HG03135 (cell line): ENCODE measurements at regions not wholly inside any gene's neighbourhood (a gene's known extent, or its start where the extent isn't known, plus 50 kb on each side); places are given as distances from the start of the nearest gene placed in this dataset.
"Not testable (repeated sequence)": the region's sequence is repeated elsewhere in the genome, so short reads cannot be mapped to it uniquely, and the experiment has no call there.

ENCODE experiments used
- ATAC-seq: cut with Tn5 transposase; IDR thresholded peaks from one replicate; pipeline ENCODE4 v1.9.1; 2021; ENCODE audit warnings: mild to moderate bottlenecking, moderate library complexity; ENCODE audit not compliant: unreplicated experiment

- not testable (repeated sequence) for ATAC-seq
Measured at GRCh38 chr9:91021656-91022055, 220.0 kb downstream of the SYK start.

DNA sequence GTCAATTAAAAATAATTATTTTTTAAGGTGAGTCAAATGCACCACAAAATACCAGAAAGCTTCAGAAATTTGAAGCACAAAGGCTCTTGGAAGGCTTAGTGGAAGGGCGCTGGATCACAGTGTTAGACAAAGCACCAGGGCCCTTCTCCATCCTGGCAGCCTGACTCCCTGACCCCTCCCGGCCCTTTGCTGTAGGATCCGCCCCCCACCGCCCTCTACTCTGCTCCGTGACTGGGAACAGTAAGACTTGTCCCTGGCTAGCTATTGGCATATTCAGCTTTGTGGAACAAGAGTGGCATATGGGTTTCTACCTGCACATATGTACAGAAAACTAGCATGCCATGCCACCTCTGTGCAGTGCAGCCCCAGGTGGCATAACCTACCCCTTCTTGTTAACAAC lies 222.1 kb downstream of the SYK start:
- ATAC-seq, result no peak

DNA sequence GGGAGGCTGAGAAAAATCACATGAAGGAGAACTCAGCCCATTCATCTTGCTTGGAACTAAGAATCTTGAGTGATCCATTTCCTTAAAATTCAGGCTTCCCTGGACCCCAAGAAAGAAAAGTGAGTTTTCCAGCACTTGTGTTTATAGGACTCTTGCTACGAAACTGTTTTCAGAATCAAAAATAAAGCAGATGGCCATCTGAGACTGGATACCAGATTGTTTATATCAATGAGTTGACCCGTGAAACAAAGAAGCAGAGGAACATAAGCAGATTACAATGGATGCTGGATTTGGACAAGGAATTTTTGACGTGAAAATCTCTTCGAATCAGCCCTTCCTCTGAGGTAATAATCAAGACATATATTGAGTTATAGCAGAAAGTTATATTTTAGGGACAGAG lies 223.2 kb downstream of the SYK start:
- no peak for ATAC-seq

- no peak for ATAC-seq
Measured at GRCh38 chr9:91025856-91026255, 224.2 kb downstream of the SYK start.

DNA sequence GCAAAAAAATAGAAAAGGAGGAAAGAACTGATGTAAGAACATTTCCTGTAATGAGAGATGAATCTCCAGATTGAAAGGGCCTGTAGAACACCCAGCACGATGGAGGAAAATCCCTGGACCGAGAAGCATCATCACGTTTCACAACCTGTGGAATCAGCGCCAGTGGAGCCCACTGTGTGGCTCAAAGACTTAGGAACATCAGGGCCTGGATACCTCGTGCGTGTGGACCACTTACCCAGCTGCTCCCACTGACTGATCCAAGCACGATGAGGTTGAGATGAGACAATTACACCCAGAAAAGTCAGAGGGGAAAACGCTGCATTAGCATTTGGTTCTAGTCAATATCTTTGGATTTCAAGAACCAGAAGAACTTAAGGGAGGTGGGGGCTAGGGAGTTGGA lies 224.6 kb downstream of the SYK start:
- ATAC-seq, result no peak

GRCh38 chr9:91027005-91027404 lies 225.4 kb downstream of the SYK start:
- ATAC-seq, result no peak

- no peak for ATAC-seq
Measured at GRCh38 chr9:91028166-91028827, 226.7 kb downstream of the SYK start.

DNA sequence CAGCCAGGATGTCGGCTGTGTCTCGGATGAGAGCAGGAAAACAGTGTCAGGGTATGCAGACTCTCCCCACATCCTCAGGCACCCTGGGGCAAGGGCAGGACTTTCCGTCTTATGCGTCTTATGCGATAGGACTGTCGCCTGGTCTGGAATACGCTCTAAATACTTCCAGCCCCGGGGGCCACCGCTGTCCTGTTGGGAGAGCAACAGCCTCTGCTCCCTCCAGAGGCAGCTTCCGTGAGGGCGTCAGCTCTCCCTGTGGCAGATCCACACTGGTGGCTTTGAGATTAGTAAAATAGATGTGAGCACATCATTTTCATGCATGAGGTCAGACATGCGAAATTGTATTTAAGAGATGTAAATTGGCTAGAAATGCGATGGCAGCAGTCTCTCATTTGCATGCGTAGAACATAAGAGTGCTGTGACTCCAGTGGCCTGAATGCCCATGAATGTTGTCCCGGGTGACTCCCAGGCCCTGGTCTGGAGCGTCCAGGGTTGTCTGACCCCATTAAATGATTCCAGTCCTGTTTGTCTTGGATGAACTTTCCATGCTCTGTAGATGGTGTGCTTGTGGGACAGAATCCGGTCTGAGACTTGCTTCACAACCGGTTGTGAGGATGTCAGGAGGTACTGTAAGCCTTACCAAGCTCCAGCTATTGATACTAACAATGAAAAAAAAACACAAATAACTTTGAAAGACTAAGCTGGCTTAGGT lies 228.2 kb downstream of the SYK start:
- no peak for ATAC-seq

- no peak for ATAC-seq
Measured at GRCh38 chr9:91032121-91032531, 230.5 kb downstream of the SYK start.

DNA sequence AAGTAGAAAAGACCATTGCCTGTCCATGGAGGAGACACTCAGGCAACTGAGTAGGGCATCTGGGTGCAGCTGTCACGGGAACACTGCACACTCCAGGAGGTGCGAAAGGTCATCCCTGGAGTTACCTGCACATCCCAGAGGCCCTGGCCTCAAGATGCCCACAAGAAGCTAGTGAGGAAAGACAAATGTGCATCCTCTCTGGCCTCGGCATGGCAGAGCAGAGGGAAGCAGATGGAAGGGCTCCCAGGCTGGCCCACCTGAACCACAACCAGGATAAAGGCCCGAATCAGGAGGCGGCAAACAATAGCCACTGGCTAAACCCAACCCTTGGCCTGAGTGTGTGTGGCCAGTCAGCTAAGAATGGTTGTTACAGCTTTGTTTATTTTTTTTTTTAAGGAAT lies 231.7 kb downstream of the SYK start:
- ATAC-seq, result no peak

GRCh38 chr9:91033797-91034196 lies 232.2 kb downstream of the SYK start:
- no peak for ATAC-seq

DNA sequence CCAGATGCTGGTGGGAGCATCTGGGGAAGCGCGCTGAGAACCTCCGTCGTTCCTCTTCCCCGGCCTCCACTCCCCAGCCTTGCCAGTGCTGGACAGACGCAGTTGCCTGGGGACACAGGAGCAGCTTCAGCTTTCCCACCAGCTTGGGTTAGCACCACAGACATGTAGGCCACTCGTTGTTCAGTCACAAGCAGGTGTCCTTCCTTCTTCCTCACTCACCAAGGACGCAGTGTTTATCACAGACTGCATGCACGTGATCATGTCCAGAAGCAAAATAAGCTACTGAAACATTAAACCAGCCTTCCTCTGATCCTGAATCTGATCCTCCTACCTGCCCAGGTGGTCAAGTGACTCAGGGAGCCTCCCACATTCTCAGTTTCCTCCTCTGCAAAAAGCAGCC lies 232.9 kb downstream of the SYK start:
- ATAC-seq, result no peak

DNA sequence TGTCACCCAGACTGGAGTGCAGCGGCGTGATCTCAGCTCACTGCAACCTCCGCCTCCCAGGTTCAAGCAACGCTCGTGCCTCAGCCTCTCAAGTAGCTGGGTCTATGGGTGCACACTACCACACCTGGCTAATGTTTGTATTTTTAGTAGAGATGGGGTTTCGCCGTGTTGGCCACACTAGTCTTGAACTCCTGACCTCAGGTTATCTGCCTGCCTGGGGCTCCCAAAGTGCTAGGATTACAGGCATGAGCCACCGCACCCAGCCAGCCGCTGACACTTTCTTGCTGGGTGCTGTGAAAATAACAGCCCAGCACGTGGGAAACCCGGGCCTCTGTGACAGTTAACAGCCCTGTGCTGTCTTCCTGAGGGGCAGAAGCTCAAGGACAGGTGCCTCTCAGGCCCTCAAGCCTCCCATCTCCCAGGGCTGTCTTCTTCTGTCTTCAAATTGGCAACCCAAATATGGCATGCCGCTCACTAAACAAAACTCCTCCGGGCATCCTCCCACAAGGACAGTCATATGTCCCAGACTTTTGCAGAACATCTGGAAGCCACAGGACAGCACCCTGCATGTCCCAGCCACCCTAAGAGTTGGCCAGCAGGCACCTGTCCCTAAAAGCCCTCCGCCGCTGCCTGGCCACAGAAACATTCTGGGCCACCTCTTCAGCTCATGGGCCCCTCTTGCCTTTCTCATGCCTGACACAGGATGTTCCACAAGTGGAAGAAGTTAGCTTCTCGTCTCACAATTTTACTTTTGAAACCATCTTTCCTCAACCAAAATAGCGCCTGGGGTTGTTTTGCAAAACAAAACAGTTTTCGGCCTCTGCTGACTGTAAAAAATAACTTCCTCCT lies 233.6 kb downstream of the SYK start:
- no peak for ATAC-seq

GRCh38 chr9:91035825-91036208 lies 234.2 kb downstream of the SYK start:
- ATAC-seq, result no peak

DNA sequence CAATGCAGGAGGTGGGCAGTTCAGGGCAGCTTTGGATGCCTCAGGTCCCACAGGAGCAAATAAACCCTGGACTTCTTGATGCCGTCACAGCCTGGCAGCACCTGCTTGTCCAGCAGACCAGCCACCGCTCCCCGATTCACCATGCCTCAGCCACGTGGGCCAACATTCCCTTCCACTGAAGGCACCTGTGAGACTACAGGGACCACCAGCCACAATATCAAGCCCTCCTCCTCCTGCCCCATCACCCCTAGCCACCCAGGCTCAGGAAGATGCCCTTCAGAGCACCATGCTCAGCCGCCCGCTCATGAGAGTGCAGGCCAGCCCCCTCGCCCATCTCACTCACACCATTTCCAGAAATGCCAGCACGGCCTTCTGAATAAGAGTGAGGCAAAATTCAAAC lies 234.7 kb downstream of the SYK start:
- no peak for ATAC-seq

DNA sequence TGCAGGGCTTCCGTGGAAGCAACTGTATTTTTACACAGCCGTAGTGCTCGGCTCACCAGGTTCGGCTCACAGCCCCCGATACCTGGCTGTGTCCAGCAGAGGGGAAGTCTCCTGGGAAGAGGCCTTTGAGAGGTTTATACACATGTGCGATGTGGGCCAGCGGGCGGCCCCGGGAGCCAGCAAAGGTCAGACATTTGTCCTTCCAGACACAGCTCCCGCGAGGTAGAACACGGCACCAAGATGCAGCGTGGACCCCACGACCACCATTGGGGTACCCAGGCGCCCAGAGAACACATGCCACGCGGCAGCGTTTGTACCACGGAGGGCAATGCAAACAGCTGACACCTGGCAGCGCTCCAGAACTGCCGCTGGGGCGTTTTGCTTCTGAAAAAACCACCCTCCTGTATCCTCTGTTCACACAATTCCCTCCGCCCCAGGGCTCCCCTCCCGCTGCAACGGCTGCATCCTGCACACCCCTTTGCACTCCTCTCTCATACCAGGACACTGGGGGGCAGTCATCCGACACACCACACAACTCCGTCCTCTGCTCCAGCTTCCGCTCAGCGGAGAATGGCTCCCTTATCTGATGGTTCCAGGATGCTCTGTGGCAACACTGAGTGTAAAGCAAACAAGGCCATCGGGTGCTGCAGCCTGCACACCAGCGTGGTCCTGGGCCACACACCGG lies 235.3 kb downstream of the SYK start:
- no peak for ATAC-seq

DNA sequence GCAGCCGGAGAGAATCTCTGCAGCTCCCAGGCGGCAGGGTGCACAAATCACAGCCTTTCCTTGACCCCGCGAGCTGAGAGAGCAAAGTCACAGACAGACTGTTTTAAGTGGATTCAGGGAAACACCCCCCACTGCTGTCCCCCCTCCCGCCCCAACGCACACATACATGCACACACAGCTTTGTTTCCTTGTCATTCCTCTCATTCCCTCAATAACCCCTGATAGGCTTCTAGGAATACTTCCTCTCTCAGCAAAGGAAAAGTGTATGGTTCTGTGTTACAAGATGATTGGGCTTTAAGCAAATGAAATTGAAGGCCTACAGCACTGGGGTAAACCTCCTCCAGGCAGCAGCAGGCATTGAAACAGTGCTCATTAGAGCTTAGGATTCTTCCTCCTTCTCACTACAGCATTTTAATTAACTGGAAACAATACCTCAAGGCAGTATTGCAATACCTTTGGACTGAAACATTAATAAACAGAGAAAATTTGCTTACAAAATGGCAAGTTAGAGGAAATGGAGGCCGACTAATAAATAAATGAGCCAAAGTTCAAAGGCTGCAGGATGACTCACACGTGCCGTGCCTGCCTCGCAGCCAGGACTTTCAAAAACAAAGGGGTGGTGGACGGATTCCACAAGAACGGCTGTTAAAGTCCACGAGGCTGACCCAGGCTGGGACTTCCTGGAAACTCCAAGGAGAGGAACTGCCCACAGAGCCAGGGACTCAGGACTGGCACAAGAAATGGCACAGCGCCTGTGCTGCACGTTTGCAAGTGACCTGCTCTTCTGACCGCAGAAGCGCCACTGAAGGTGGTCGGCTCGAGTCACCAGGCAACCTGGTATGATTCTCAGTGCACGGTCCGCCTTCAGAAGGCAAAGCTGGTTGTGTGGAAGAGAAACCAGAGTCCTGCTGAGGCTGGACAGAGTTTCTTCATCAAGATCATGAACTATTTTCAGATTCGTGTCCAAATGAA lies 236.2 kb downstream of the SYK start:
- no peak for ATAC-seq

GRCh38 chr9:91038483-91039124 lies 237.0 kb downstream of the SYK start:
- no peak for ATAC-seq

- ATAC-seq, result no peak
Measured at GRCh38 chr9:91039125-91039834, 237.7 kb downstream of the SYK start.
